Chondrocyte (in vitro differentiated cells): ENCODE measurements at regions not wholly inside any gene's neighbourhood (a gene's known extent, or its start where the extent isn't known, plus 50 kb on each side); places are given as distances from the start of the nearest gene placed in this dataset.
A peak's percentile ranks its signal among the peaks of the same experiment; 100 is the strongest.

Experiments
- DNase-seq: peaks from one replicate; pipeline ENCODE4 v3.0.0; 2021; ENCODE audit warnings: mixed read lengths, low spot score
- H3K27ac Mint-ChIP-seq: one replicate; pipeline ENCODE4 v1.8.0; 2021; ENCODE audit warnings: mild to moderate bottlenecking, moderate library complexity, mixed read lengths; ENCODE audit not compliant: unreplicated experiment
- H3K27me3 Mint-ChIP-seq: 2 replicates; pipeline ENCODE4 v1.8.0; 2021; ENCODE audit warnings: low read depth, mixed read lengths
- H3K36me3 Mint-ChIP-seq: 2 replicates; pipeline ENCODE4 v1.8.0; 2021; ENCODE audit warnings: low read depth, mixed read lengths
- H3K4me1 Mint-ChIP-seq: 2 replicates; pipeline ENCODE4 v1.8.0; 2021; ENCODE audit warnings: low read depth, mild to moderate bottlenecking, mixed read lengths
- H3K4me3 Mint-ChIP-seq: one replicate; pipeline ENCODE4 v1.8.0; 2021; ENCODE audit warnings: mild to moderate bottlenecking, moderate library complexity, mixed read lengths; ENCODE audit not compliant: unreplicated experiment
- H3K9me3 Mint-ChIP-seq: 2 replicates; pipeline ENCODE4 v1.8.0; 2021; ENCODE audit warnings: low read depth, mixed read lengths
- CTCF ChIP-seq: fragments of 200-600 bp; sonication (generic); IDR thresholded peaks from 2 replicates; pipeline ENCODE4 v1.5.0; 2021; ENCODE audit warnings: antibody characterized with exemption, mild to moderate bottlenecking, moderate library complexity

GRCh38 chr2:215699700-215700538 is 264.1 kb upstream of the FN1 start:
- Mint-ChIP-seq H3K4me1 (peaks cover 57% of the 10 kb centered on the region), H3K9me3 (peaks cover 16% of the 10 kb centered on the region), H3K27me3 (no peaks in the 10 kb centered on the region), H3K27ac (peak overlapping the region; percentile 91), H3K36me3 (peaks cover 7% of the 10 kb centered on the region), H3K4me3 (no peak overlapping the region)
- no peak for TF ChIP-seq CTCF
- no peak for DNase-seq

- TF ChIP-seq CTCF: no peak
- Mint-ChIP-seq H3K4me3 (no peak overlapping the region), H3K27ac (peak overlapping the region; percentile 57), H3K9me3 (peaks cover 16% of the 10 kb centered on the region), H3K4me1 (peaks cover 61% of the 10 kb centered on the region), H3K27me3 (no peaks in the 10 kb centered on the region), H3K36me3 (peaks cover 7% of the 10 kb centered on the region)
- DNase-seq: no peak
These were observed 263.1 kb upstream of the FN1 start for GRCh38 chr2:215699018-215699417.

GRCh38 chr2:215698566-215698965 is 262.7 kb upstream of the FN1 start:
- peaks cover 7% of the 10 kb centered on the region for H3K36me3 Mint-ChIP-seq
- no peaks in the 10 kb centered on the region for H3K27me3 Mint-ChIP-seq
- peak overlapping the region; percentile 57 for H3K27ac Mint-ChIP-seq
- TF ChIP-seq CTCF: no peak
- DNase-seq: no peak
- H3K4me1 Mint-ChIP-seq: peaks cover 65% of the 10 kb centered on the region
- peaks cover 16% of the 10 kb centered on the region for H3K9me3 Mint-ChIP-seq
- H3K4me3 Mint-ChIP-seq: no peak overlapping the region

GRCh38 chr2:215697496-215697895 is 261.6 kb upstream of the FN1 start:
- Mint-ChIP-seq H3K27me3 (no peaks in the 10 kb centered on the region), H3K9me3 (peaks cover 16% of the 10 kb centered on the region), H3K4me1 (peaks cover 72% of the 10 kb centered on the region), H3K36me3 (peaks cover 7% of the 10 kb centered on the region), H3K4me3 (no peak overlapping the region), H3K27ac (peak overlapping the region; percentile 18)
- TF ChIP-seq CTCF: no peak
- DNase-seq: no peak

GRCh38 chr2:215697003-215697402 is 261.1 kb upstream of the FN1 start:
- Mint-ChIP-seq H3K27ac (no peak overlapping the region), H3K36me3 (peaks cover 7% of the 10 kb centered on the region), H3K9me3 (peaks cover 16% of the 10 kb centered on the region), H3K4me1 (peaks cover 75% of the 10 kb centered on the region), H3K4me3 (no peak overlapping the region), H3K27me3 (no peaks in the 10 kb centered on the region)
- no peak for TF ChIP-seq CTCF
- DNase-seq: no peak
